ENCODE measurements at regions not wholly inside any gene's neighbourhood (a gene's known extent, or its start where the extent isn't known, plus 50 kb on each side); places are given as distances from the start of the nearest gene placed in this dataset.

DNA sequence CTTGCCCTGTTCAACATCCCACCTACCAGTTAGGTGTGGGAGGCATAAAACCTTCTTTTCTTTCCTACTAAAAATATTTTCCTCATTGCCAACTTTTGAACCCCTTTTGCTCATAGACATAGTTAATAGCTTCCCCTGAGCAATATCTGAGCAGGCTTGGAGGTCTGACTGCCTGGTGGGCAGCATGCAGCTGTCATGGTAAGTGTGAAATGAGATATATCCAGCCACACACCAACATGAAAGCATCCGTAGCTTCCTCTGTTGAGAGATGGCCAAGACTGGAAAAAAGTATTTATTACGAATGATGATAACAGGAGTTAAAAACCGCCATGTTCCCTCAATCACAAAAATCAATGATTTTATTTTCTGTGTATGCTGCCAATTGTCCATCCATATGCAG is 190.1 kb downstream of the TMEM38B start:
- WGBS, 2 donors (ENCODE audit: low coverage in 1 of 2): 67 to 74% methylated on average over 3 of the region's 3 CpGs
- no peak overlapping the region for H3K27ac ChIP-seq
- no peaks in the 10 kb centered on the region for H3K4me1 ChIP-seq
- H3K36me3 ChIP-seq: no peaks in the 10 kb centered on the region
- no peaks in the 10 kb centered on the region for H3K9me3 ChIP-seq
- TF ChIP-seq POLR2AphosphoS5 (IDR thresholded peaks at IDR 0.05) (no peak), EP300 (IDR thresholded peaks at IDR 0.05) (no peak), POLR2A (IDR thresholded peaks at IDR 0.05) (no peak)
- TF ChIP-seq, protein P1, sequence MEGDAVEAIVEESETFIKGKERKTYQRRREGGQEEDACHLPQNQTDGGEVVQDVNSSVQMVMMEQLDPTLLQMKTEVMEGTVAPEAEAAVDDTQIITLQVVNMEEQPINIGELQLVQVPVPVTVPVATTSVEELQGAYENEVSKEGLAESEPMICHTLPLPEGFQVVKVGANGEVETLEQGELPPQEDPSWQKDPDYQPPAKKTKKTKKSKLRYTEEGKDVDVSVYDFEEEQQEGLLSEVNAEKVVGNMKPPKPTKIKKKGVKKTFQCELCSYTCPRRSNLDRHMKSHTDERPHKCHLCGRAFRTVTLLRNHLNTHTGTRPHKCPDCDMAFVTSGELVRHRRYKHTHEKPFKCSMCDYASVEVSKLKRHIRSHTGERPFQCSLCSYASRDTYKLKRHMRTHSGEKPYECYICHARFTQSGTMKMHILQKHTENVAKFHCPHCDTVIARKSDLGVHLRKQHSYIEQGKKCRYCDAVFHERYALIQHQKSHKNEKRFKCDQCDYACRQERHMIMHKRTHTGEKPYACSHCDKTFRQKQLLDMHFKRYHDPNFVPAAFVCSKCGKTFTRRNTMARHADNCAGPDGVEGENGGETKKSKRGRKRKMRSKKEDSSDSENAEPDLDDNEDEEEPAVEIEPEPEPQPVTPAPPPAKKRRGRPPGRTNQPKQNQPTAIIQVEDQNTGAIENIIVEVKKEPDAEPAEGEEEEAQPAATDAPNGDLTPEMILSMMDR (IDR thresholded peaks at IDR 0.05): no peak
- H3K4me3 ChIP-seq: no peak overlapping the region
- no peaks in the 10 kb centered on the region for H3K27me3 ChIP-seq
- no peak for ATAC-seq

- Histone ChIP-seq H3K36me3 (no peaks in the 10 kb centered on the region), H3K4me1 (no peaks in the 10 kb centered on the region), H3K4me3 (no peak overlapping the region), H3K27me3 (no peaks in the 10 kb centered on the region), H3K27ac (no peak overlapping the region), H3K9me3 (no peaks in the 10 kb centered on the region)
- 65 to 72% methylated on average over 3 of the region's 3 CpGs for WGBS, 2 donors (ENCODE audit: low coverage in 1 of 2)
- no peak for ATAC-seq
- no peak for TF ChIP-seq POLR2AphosphoS5 (IDR thresholded peaks at IDR 0.05)
Observed at GRCh38 chr9:105886136-105886535, 191.8 kb downstream of the TMEM38B start.

DNA sequence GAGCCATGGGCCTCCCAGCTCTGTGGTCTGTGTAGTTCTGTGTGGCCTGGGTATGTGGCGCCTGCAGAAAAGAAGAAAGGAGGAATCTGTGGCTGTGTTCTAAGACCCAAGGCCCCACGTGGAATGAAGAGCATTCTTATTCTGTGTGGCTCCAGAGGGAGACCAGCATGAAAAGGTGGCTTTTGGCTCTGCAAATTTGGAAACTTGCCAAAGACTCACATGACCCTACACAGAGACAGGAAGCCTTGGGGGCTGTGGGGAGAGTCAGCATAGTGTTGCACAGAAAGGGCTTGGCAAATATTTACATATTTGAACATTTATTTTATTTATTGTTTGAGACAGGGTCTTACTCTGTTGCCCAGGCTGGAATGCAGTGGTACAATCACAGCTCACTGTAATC is 193.3 kb downstream of the TMEM38B start:
- Histone ChIP-seq H3K9me3 (no peaks in the 10 kb centered on the region), H3K4me3 (no peak overlapping the region), H3K36me3 (no peaks in the 10 kb centered on the region), H3K27ac (no peak overlapping the region), H3K27me3 (no peaks in the 10 kb centered on the region), H3K4me1 (no peaks in the 10 kb centered on the region)
- no peak for TF ChIP-seq POLR2AphosphoS5 (IDR thresholded peaks at IDR 0.05)
- no peak for TF ChIP-seq EP300 (IDR thresholded peaks at IDR 0.05)
- no peak for TF ChIP-seq POLR2A (IDR thresholded peaks at IDR 0.05)
- TF ChIP-seq, protein P1 (IDR thresholded peaks at IDR 0.05): no peak
- no peak for ATAC-seq
- WGBS, 2 donors (ENCODE audit: low coverage in 1 of 2): no CpG with 5 or more reads among the region's 2 CpGs

GRCh38 chr9:105890046-105890822 is 195.9 kb downstream of the TMEM38B start:
- Histone ChIP-seq H3K36me3 (no peaks in the 10 kb centered on the region), H3K27me3 (no peaks in the 10 kb centered on the region), H3K9me3 (no peaks in the 10 kb centered on the region), H3K27ac (no peak overlapping the region), H3K4me3 (no peak overlapping the region), H3K4me1 (no peaks in the 10 kb centered on the region)
- no peak for ATAC-seq
- TF ChIP-seq POLR2A (IDR thresholded peaks at IDR 0.05): no peak
- TF ChIP-seq, protein P1 (IDR thresholded peaks at IDR 0.05): no peak
- TF ChIP-seq POLR2AphosphoS5 (IDR thresholded peaks at IDR 0.05): no peak
- no peak for TF ChIP-seq EP300 (IDR thresholded peaks at IDR 0.05)
- WGBS, 2 donors (ENCODE audit: low coverage in 1 of 2): 41 to 50% methylated on average over 4 to 5 of the region's 5 CpGs

DNA sequence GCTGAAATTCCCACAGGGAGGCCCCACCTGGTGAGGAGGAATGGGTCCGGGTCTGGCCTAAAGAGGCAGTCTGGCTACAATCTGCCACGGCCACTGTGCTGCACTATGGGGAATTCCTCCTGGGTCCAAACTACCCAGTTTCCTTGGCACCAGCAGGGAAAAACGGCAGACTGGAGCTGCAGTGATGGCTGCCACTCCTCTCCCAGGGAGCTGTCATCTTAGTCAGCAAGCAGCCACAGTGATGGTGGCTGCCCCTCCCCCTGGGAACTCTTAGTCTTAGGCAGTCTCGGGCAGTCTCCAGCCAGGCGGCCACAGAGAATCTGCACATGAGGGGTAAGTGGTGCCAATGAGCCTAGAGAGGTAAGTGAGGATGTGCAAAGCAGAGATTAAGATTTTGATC is 205.8 kb downstream of the TMEM38B start:
- no CpG with 5 or more reads among the region's 5 CpGs for WGBS, 2 donors (ENCODE audit: low coverage in 1 of 2)
- ATAC-seq: no peak
- Histone ChIP-seq H3K4me3 (no peak overlapping the region), H3K36me3 (no peaks in the 10 kb centered on the region), H3K27ac (no peak overlapping the region), H3K4me1 (no peaks in the 10 kb centered on the region), H3K9me3 (peaks cover 0 to 5% (median 0%) of the 10 kb centered on the region in 3 donors), H3K27me3 (no peaks in the 10 kb centered on the region)
- TF ChIP-seq, protein P1 (IDR thresholded peaks at IDR 0.05): no peak
- no peak for TF ChIP-seq POLR2AphosphoS5 (IDR thresholded peaks at IDR 0.05)
- TF ChIP-seq POLR2A (IDR thresholded peaks at IDR 0.05): no peak
- no peak for TF ChIP-seq EP300 (IDR thresholded peaks at IDR 0.05)
